Left forelimb (tissue), 1 donor: ENCODE measurements at regions not wholly inside any gene's neighbourhood (a gene's known extent, or its start where the extent isn't known, plus 50 kb on each side); places are given as distances from the start of the nearest gene placed in this dataset.

ENCODE experiments used
- DNase-seq: peaks from one replicate; pipeline ENCODE4 v3.0.0-alpha.2; 2018; ENCODE audit warnings: low spot score

- DNase-seq: no peak
Measured at GRCh38 chr2:2765176-2765800, 434.2 kb upstream of the MYT1L start.

GRCh38 chr2:2764739-2765138 is 433.7 kb upstream of the MYT1L start:
- DNase-seq: no peak

GRCh38 chr2:2764001-2764355 is 432.9 kb upstream of the MYT1L start:
- no peak for DNase-seq

- DNase-seq: no peak
Measured at GRCh38 chr2:2763351-2764000, 432.4 kb upstream of the MYT1L start.

GRCh38 chr2:2762913-2763312 is 431.8 kb upstream of the MYT1L start:
- DNase-seq: no peak

- no peak for DNase-seq
Measured at GRCh38 chr2:2762166-2762908, 431.3 kb upstream of the MYT1L start.

GRCh38 chr2:2758793-2759367 is 427.8 kb upstream of the MYT1L start:
- DNase-seq: no peak

- DNase-seq: no peak
Measured at GRCh38 chr2:2757764-2758163, 426.7 kb upstream of the MYT1L start.

- no peak for DNase-seq
Measured at GRCh38 chr2:2756886-2757285, 425.8 kb upstream of the MYT1L start.

- DNase-seq: no peak
Measured at GRCh38 chr2:2755990-2756389, 424.9 kb upstream of the MYT1L start.

GRCh38 chr2:2754940-2755339 is 423.9 kb upstream of the MYT1L start:
- DNase-seq: no peak

GRCh38 chr2:2751715-2752315 is 420.7 kb upstream of the MYT1L start:
- no peak for DNase-seq

GRCh38 chr2:2750867-2751714 is 420.0 kb upstream of the MYT1L start:
- DNase-seq: no peak

- DNase-seq: no peak
Measured at GRCh38 chr2:2749206-2749598, 418.1 kb upstream of the MYT1L start.

GRCh38 chr2:2748399-2749205 is 417.5 kb upstream of the MYT1L start:
- no peak for DNase-seq

GRCh38 chr2:2747797-2748301 is 416.8 kb upstream of the MYT1L start:
- no peak for DNase-seq

- DNase-seq: no peak
Measured at GRCh38 chr2:2746731-2747130, 415.7 kb upstream of the MYT1L start.

- DNase-seq: no peak
Measured at GRCh38 chr2:2744958-2745715, 414.1 kb upstream of the MYT1L start.

GRCh38 chr2:2744107-2744506 is 413.0 kb upstream of the MYT1L start:
- no peak for DNase-seq

- no peak for DNase-seq
Measured at GRCh38 chr2:2743164-2743571, 412.1 kb upstream of the MYT1L start.
